ENCODE measurements at regions not wholly inside any gene's neighbourhood (a gene's known extent, or its start where the extent isn't known, plus 50 kb on each side); places are given as distances from the start of the nearest gene placed in this dataset.

DNA sequence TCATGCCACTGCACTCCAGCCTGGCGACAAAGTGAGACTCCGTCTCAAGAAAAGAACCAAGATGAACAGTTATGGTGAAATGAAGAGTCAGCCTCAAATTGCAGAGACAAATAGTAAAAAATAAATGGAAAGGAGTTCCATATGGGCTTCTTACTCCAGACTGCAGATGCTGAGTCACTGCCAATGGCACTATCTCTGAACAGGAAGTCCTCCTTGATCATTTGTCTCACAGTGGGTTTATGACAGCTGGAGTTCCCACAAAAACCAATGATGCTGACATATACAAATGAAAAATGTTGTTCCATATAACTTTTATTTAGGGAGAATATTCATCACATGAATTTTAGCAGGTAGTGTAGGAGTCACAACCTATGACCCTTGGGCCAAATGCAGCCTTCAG lies 631.6 kb downstream of the PCDH18 start:
- DNase-seq (ENCODE audit: low read depth in 2 of 2), result peak; percentile 11 to 29
- TF ChIP-seq, protein P1, sequence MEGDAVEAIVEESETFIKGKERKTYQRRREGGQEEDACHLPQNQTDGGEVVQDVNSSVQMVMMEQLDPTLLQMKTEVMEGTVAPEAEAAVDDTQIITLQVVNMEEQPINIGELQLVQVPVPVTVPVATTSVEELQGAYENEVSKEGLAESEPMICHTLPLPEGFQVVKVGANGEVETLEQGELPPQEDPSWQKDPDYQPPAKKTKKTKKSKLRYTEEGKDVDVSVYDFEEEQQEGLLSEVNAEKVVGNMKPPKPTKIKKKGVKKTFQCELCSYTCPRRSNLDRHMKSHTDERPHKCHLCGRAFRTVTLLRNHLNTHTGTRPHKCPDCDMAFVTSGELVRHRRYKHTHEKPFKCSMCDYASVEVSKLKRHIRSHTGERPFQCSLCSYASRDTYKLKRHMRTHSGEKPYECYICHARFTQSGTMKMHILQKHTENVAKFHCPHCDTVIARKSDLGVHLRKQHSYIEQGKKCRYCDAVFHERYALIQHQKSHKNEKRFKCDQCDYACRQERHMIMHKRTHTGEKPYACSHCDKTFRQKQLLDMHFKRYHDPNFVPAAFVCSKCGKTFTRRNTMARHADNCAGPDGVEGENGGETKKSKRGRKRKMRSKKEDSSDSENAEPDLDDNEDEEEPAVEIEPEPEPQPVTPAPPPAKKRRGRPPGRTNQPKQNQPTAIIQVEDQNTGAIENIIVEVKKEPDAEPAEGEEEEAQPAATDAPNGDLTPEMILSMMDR (IDR thresholded peaks at IDR 0.05; ENCODE audit: low read depth, low read length), result no peak
- H3K4me3 ChIP-seq (replicated peaks in 1 of 2; ENCODE audit: low read depth in 2 of 2, low read length in 2 of 2), result no peak overlapping the region

DNA sequence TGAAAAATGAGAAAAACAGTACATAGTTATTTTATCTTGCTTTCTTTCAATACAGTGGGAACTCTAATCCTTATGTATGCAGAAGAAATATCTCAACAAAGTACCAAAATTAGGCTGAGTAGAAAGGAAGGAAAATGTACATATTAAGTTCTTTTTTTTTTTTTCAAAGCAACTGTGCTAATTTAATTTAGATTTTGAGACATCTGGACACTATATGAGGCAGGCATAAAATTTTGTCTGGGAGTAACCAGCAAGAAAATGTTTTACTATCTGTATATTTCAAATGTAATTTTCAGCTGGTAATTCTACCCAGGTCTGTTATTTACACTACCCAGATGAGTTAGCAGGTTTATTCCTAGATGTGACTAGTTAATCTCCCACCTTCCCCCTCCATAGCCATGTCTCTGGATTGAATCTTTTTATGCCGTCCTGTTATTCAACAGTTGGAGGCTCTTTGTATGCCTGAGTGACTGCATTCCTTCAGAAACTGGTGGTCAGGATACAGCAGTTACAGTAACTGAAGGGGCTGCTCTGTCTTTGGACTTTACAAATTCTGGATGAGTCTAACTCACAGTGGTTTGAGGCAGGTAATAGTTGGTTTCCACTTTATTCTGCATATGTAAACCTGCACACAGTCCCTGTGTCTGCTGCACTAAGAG lies 633.6 kb downstream of the PCDH18 start:
- no peak for DNase-seq (ENCODE audit: low read depth in 2 of 2)
- H3K4me3 ChIP-seq (replicated peaks in 1 of 2; ENCODE audit: low read depth in 2 of 2, low read length in 2 of 2), result no peak overlapping the region
- TF ChIP-seq, protein P1 (IDR thresholded peaks at IDR 0.05; ENCODE audit: low read depth, low read length), result no peak

DNA sequence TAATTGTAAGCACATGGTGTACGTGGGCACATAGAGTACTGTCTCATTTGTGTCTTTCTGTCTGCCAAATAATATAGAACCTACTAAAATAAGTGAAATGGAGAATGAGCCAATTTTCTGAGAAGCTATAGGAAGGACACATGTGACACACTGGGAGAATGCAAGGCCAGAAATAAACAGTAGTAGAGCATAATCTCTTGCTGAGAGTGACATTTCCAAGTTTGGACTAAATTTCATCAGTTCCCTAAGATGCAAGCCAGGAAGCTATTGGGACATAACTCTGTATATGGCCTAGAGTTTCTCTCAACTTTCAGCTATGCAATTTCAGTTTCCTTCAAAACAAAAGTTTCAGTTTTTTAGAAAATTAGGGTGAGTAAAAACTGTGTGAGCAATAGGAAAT lies 638.7 kb downstream of the PCDH18 start:
- DNase-seq (ENCODE audit: low read depth in 2 of 2), result peak; percentile 8 to 31
- TF ChIP-seq, protein P1 (IDR thresholded peaks at IDR 0.05; ENCODE audit: low read depth, low read length), result no peak

DNA sequence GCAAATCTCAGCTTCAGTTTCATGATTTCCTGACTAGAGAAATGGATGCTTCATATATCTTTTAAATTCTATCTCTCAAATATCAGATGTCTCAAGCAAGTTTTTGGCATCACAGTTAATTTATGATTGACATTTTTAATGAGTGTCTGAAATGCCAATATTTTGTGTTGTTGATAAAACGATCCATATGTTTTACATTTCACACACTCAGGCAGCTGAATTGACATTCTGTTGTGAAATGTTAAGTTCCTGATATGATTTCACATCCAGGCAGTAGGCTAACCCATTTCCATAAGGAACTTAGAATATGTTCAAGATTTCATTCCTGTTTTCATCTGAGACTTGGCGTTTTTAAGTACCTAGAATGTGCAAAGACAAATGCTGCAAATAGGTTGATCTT lies 650.6 kb downstream of the PCDH18 start:
- TF ChIP-seq, protein P1 (IDR thresholded peaks at IDR 0.05; ENCODE audit: low read depth, low read length), result no peak
- no peak overlapping the region for H3K4me3 ChIP-seq (replicated peaks in 1 of 2; ENCODE audit: low read depth in 2 of 2, low read length in 2 of 2)
- DNase-seq (ENCODE audit: low read depth in 2 of 2), result no peak

More for the DNA sequence above, 638.7 kb downstream of the PCDH18 start:
- no peak overlapping the region for H3K4me3 ChIP-seq (replicated peaks in 1 of 2; ENCODE audit: low read depth in 2 of 2, low read length in 2 of 2)

DNA sequence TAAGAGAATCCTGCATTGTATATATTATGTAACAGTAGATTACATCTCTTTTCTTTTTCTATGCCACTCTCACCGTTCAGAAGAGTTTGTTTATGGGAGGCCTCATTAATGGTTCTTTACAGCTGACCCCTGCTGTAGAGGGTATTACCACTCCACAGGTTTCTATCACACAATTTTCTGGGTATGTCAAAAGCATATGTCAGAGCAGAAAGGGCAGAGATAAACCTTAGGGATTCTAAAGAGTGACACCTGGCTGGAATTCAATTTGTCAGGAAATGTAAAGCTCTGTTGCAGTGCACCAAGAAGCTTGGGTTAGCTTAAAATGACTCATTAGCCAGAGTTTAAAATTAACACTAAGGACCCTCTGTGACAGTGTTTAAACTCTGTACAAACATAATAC lies 658.7 kb downstream of the PCDH18 start:
- TF ChIP-seq, protein P1 (IDR thresholded peaks at IDR 0.05; ENCODE audit: low read depth, low read length), result no peak

DNA sequence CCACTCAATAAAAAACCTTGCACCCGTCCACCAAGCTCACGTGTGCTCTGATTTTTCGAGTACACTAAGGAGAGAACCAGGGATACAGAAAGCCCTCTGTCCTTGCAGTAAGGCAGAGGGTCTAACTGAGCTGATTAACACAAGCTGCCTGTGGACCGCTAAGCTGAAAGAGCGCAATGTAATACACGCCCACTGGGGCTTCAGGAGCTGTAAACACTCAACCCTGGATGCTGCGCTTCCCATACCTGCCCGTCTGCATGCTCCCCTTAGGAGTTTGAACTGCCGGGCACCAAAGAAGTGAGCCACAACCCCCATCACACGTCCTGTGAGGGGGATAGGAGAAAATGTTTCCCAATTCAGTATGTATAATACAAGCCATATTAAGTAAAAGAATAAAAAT lies 664.8 kb downstream of the PCDH18 start:
- no peak overlapping the region for H3K4me3 ChIP-seq (replicated peaks in 1 of 2; ENCODE audit: low read depth in 2 of 2, low read length in 2 of 2)
- TF ChIP-seq, protein P1 (IDR thresholded peaks at IDR 0.05; ENCODE audit: low read depth, low read length), result no peak
- no peak for DNase-seq (ENCODE audit: low read depth in 2 of 2)

More for the DNA sequence above, 658.7 kb downstream of the PCDH18 start:
- no peak overlapping the region for H3K4me3 ChIP-seq (replicated peaks in 1 of 2; ENCODE audit: low read depth in 2 of 2, low read length in 2 of 2)
- no peak for DNase-seq (ENCODE audit: low read depth in 2 of 2)

DNA sequence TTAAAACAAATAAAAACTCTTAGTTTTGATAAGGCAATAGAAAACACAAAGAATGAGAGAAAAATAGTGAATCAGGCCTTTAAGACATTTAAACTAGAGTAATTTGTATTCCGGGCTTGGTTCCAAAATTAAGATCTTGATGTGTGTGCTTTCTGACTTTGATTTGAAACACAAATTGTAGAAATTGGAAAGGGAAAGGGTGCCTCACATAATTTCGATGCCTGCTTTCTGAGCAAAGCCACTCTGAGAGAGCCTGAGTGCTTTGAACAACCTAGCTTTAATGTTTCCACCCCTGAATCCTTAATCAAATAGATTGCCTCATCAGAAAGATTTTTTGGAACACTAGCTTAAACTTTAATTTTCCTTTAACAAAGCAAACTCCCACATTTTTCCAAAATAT lies 666.8 kb downstream of the PCDH18 start:
- peak in 1 of 2 donors; percentile 16 for DNase-seq (ENCODE audit: low read depth in 2 of 2)
- TF ChIP-seq, protein P1 (IDR thresholded peaks at IDR 0.05; ENCODE audit: low read depth, low read length), result no peak
- no peak overlapping the region for H3K4me3 ChIP-seq (replicated peaks in 1 of 2; ENCODE audit: low read depth in 2 of 2, low read length in 2 of 2)

Data from cardiac fibroblast (primary cell).